HG03097 (cell line): ENCODE measurements at regions not wholly inside any gene's neighbourhood (a gene's known extent, or its start where the extent isn't known, plus 50 kb on each side); places are given as distances from the start of the nearest gene placed in this dataset.
"Not testable (repeated sequence)": the region's sequence is repeated elsewhere in the genome, so short reads cannot be mapped to it uniquely, and the experiment has no call there.

Experiments
- ATAC-seq: cut with Tn5 transposase; IDR thresholded peaks from one replicate; pipeline ENCODE4 v1.9.1; 2021; ENCODE audit not compliant: unreplicated experiment, low FRiP score

DNA sequence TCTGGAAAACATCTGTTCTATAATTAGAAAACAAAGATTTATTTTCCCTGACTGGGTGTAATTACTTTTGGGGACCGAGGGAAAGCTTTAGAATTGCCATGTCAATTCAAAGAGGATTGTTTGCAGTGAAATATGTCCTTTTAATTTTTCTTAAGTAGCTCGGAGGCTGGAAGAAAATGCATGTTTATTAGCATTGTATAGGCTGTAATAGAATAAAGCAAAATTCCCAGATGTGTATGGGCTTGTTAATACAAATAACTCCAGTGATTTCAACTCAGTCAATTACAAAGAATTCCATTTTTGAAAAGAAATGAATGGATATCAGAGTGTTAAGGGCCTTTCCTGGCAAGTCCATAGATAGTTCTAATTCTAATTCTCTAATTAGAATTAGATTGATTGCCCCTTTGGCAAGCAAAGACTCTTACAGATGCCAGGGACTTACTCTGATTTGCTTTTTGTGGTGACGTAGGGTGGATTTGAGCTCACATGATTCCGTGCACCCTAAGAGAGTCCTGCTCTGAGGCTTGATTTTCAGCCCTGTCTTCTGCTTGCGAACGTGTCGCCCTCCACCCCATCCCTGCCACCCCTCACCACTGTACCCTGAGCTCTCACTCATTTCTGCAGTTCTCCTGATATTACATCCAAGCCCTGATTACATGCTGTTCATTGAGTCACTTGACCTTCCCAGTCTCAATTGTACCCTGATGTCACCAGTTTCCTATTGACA, 70.0 kb upstream of the FAM20A start:
- no peak for ATAC-seq

DNA sequence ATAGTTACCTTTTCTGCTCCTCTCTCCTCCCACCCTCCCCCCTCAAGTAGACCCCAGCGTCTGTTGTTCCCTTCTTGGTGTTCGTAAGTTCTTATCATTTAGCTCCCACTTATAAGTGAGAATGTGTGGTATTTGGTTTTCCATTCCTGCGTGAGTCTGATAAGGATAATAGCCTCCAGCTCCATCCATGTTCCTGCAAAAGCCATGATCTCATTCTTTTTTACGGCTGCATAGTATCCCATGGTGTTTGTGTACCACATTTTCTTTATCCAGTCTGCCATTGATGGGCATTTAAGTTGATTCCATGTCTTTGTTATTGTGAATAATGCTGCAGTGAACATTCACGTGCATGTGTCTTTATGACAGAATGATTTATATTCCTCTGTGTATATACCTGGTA, 65.3 kb upstream of the FAM20A start:
- not testable (repeated sequence) for ATAC-seq

DNA sequence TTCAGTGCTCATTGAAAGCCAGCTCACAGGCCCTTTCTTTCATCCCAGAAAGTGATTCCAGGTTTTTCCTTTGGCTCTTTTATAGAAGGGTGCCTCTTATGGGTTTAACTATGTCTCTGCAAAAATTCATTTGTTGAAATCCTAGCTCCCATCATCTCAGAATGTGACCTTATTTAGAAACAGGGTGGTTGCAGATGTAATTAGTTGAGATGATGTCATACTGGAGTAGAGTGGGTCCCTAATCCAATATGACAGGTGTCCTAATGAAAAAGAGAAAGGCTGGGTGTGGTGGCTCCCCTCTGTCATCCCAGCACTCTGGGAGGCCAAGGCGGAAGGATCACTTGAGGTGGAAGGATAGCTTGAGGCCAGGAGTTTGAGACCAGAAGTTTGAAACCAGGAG, 64.2 kb upstream of the FAM20A start:
- no peak for ATAC-seq

DNA sequence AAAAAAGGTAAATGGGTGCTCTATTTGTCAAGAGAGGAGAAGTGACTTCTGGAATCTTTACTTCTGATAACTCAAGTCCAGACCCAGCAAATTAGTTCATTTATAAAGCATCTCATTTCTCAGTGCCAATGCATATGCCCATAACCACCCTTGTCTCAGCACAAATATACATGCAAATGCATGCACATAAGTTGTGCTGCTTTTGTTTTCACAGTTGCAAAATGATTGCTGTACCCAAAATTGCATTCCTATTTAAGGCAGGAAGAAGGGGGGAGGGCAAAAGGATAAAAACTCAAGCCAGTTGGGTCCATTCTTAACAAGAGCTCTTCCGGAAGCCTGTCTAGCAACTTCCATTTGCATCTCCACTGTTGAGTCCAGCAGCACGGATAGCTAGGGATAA, 61.3 kb upstream of the FAM20A start:
- no peak for ATAC-seq

DNA sequence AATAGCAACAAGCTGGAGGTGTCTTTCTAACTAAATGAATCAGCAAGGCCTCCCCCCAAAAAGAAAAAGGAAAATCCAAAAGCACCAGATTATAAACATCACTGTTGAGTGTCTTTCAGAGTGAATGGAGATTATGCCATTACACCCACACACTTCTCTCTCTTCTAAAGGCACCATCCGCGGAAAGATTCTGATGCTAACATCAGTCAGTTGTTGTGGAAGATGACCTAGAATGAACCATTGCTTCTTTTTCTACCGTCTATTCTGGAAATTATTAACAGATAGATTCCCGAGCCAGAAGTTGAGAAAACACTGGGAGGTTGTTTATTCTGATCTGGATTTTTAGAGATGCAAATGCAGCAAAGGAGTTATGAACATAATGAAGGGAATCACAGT, 60.9 kb upstream of the FAM20A start:
- no peak for ATAC-seq

DNA sequence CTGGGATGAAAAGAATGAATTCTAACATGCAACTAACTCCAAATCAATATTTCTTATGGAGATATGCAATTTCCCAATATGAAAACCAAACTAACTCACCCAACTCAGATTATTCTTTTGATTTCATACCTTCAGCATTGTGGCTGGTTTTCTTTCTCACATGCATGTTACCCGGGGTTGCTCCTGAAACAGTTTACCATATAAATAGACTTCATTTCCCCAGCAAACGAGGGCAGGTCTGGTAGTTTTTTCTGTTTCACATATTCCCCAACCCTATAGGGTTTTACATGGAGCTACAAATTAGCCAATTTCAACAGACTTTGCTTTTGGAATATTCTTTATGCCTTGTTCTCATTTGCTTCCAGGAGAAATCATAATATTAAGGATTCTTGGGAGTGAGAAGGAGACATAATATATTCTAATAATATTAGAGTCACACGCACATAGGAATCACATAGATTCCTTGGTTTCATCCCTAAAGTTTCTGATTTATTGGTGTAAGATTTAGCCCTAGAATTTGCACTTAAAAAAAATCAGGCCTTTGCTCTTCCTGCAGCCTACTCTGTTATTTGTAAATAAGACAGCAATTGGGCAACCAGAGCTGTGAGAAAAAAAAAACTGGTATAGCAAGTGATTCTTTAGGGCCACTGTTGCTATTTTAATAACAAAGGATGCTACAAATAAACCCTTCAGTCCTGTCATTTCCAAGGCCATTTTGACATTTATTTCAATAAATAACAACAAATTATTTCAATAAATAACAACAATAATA, 60.3 kb upstream of the FAM20A start:
- no peak for ATAC-seq

DNA sequence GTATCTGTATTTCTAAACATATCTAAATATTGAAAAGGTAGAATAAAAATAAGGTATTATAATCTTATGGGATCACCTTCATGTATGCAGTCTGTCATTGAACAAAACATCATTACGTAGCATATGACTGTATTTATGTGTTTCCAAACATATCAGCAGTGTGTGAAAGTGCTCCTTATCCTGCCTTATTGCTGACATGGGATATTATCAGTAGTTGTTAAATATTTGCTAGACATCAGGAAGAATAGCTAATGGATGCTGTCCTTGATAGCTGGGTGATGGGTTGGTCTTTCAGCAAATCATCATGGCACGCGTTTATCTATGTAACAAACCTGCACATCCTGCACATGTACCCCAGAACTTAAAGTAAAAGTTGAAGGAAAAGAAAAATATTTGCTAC, 59.1 kb upstream of the FAM20A start:
- ATAC-seq = no peak

DNA sequence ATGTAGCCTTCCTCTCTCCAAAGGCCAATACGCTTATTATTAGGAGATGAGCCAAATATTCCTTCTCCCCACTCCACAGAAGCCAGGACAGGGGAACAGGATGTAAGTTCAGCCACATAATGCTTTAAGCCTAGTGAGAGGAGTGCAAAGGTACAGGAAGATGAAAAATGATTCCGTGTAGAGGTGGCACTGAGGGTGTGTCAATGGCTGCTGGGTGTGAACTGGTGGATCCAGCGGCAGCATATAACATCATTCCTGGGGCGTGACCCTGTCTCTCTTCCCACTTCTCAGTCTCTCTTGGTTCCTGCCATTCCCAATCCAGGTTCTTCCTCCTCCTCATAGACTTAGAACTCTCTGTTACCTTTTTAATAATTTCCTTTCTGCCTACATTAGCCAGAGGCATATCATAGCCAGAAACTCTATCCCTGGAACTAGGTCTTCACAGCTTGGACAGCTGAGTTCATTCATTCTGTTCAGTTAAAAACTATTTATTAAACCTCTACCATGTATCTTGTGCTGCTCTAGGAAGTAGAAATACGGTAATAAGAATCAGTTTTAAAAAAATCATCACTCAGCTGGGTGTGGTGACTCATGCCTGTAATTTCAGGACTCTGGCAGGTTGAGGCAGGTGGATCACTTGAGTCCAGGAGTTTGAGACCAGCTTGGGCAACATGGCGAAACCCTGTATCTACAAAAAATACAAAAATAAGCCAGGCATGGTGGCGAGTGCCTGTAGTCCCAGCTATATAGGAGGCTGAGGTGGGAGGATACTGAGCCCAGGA, 58.0 kb upstream of the FAM20A start:
- ATAC-seq = no peak

DNA sequence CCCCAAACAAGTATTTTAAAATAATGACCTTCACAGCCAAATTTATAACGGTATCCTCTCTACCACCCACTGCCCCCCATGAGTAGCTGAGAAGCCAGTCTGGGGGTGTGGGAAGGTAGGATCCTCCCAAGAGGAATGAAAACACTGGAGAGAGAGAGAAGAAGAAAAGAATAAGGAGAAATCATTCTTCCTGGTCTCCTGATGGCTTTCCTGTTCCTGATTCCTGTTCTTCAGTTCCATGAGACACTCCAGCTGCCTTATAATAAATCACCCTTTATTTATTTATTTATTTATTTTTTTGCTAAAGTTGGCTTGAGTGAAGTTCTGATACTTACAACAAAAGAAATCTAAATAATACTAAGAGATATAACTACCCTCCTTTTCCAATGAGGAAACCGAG, 56.4 kb upstream of the FAM20A start:
- ATAC-seq = no peak

DNA sequence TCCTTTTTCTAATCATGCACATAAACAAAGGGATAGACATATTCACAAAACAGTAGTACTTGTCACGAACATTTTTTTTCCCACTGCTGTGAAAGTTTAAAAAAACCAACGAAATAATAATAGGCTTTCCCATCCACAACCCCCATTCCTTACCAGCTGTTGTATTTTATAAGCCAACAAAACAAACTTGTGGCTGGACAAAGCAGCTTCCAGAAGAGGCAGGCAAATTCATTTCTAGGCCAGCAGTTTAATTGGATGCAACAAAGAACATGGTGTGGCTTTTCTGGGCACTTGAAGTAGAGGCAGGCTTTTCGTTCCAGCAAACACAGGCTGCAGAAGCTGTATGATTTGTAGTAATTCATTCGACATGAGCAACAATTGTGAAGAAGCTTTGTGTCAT, 56.0 kb upstream of the FAM20A start:
- ATAC-seq = no peak

DNA sequence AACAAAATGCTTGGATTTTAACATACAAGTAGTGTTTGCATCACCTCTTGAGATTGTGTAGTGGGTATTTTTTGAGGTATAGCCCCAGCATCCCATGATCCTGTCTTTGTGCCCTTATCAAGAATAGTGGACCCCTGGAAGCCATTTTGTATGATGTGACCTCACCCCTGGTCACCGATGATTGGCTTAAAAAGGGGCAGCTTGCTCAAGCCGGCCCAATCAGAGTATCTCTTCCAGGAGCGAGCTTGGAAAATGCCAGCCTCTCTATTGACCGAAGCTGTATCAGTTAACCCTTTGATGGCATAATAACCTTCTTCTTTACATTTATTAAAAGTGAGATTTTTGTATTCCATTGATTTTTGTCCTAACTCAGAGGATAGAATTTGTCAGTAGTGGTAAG, 55.5 kb upstream of the FAM20A start:
- no peak for ATAC-seq
